ENCODE measurements at regions not wholly inside any gene's neighbourhood (a gene's known extent, or its start where the extent isn't known, plus 50 kb on each side); places are given as distances from the start of the nearest gene placed in this dataset.

DNA sequence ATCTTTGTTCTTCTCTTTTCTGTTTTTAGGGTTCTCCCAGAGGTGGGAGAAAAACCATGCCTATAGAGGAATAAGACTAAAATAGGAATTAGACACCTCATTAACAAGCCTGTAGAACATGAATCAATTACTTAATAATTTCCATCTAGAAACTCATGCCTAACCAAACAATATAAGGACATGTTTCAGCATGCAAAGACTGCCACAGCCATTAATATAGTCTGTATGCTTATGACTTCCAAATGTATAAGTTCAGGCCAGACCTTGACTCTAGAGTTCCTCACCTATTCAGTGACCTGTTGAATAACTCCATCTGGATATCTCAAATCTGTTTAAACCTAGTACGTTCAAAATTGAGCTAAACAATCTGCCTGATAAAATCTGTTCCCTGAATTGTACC is 304.6 kb downstream of the BMP4 start:
- no peaks in the 10 kb centered on the region for H3K9me3 ChIP-seq (ENCODE audit: insufficient read depth, low read depth)
- intact Hi-C loops (cut with micrococcal nuclease; ENCODE audit: unreplicated experiment): no loop called here
- no peaks in the 10 kb centered on the region for H3F3A ChIP-seq (ENCODE audit: insufficient read depth, low read depth)
- H3K27ac ChIP-seq: no peak overlapping the region
- no peak overlapping the region for H3K4me3 ChIP-seq
- ChIA-PET CTCF (no interaction called here), POLR2A (ENCODE audit: unreplicated experiment) (no interaction called here)
- H3K9me2 ChIP-seq (ENCODE audit: insufficient read depth): no peaks in the 10 kb centered on the region; the same call in 1 of the 2 replicates
- H3K79me2 ChIP-seq (ENCODE audit: low read depth): no peaks in the 10 kb centered on the region
- DNase-seq: no peak
- no TSS peak for BruUV-seq (replicated peaks)
- TF ChIP-seq EZH2 (IDR thresholded peaks at IDR 0.05; ENCODE audit: low read depth): no peak
- TF ChIP-seq, protein P1, sequence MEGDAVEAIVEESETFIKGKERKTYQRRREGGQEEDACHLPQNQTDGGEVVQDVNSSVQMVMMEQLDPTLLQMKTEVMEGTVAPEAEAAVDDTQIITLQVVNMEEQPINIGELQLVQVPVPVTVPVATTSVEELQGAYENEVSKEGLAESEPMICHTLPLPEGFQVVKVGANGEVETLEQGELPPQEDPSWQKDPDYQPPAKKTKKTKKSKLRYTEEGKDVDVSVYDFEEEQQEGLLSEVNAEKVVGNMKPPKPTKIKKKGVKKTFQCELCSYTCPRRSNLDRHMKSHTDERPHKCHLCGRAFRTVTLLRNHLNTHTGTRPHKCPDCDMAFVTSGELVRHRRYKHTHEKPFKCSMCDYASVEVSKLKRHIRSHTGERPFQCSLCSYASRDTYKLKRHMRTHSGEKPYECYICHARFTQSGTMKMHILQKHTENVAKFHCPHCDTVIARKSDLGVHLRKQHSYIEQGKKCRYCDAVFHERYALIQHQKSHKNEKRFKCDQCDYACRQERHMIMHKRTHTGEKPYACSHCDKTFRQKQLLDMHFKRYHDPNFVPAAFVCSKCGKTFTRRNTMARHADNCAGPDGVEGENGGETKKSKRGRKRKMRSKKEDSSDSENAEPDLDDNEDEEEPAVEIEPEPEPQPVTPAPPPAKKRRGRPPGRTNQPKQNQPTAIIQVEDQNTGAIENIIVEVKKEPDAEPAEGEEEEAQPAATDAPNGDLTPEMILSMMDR (conservative IDR thresholded peaks at IDR 0.05): no peak
- no peaks in the 10 kb centered on the region for H3K4me1 ChIP-seq (replicated peaks; ENCODE audit: insufficient read depth)
- no peaks in the 10 kb centered on the region for H4K20me1 ChIP-seq (ENCODE audit: insufficient read depth)
- H3K27me3 ChIP-seq (ENCODE audit: insufficient read depth, low read depth): no peaks in the 10 kb centered on the region
- no peak overlapping the region for H2AFZ ChIP-seq
- H3K4me2 ChIP-seq: no peak overlapping the region
- no peaks in the 10 kb centered on the region for H3K36me3 ChIP-seq (ENCODE audit: low read depth)

DNA sequence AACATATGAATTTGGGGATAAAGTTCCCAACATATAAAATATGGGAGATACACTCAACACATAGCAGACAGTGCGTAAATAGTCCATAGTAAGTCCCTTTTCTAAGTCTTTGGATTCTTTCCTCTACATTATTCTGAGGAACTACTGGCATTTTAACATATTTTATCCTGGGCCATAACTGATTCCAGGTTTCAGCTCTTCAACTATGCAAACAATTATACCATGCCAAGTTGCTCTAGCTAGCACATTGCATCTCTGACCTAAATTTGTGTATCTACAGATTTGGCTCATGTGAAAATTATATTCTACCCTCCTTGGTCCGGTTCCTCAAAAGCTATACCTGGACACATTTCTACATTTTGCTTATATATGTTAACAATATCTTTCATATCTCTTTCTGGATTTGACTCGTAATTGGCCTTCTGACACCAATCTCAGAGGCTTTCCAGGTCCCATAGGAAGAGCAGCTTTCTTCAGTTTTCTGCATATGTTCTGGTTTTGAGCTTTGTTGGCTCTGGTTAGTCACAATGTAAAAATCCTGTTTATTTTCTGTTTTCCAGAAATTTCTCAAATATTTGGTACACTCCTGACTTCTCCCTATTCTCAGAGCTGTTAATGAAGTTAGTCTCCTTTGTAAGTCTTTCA is 305.4 kb downstream of the BMP4 start:
- no peaks in the 10 kb centered on the region for H3K79me2 ChIP-seq (ENCODE audit: low read depth)
- H3K27me3 ChIP-seq (ENCODE audit: insufficient read depth, low read depth): no peaks in the 10 kb centered on the region
- no peaks in the 10 kb centered on the region for H3K4me1 ChIP-seq (replicated peaks; ENCODE audit: insufficient read depth)
- H3K27ac ChIP-seq: no peak overlapping the region
- no peak for TF ChIP-seq EZH2 (IDR thresholded peaks at IDR 0.05; ENCODE audit: low read depth)
- TF ChIP-seq, protein P1 (conservative IDR thresholded peaks at IDR 0.05): no peak
- CTCF ChIA-PET: no interaction called here
- no peak overlapping the region for H2AFZ ChIP-seq
- H3K4me2 ChIP-seq: no peak overlapping the region
- H3K4me3 ChIP-seq: no peak overlapping the region
- no TSS peak for BruUV-seq (replicated peaks)
- H3K9me3 ChIP-seq (ENCODE audit: insufficient read depth, low read depth): no peaks in the 10 kb centered on the region
- H3K9me2 ChIP-seq (ENCODE audit: insufficient read depth): no peaks in the 10 kb centered on the region; the same call in 1 of the 2 replicates
- DNase-seq: no peak
- no peaks in the 10 kb centered on the region for H4K20me1 ChIP-seq (ENCODE audit: insufficient read depth)
- no peaks in the 10 kb centered on the region for H3K36me3 ChIP-seq (ENCODE audit: low read depth)
- POLR2A ChIA-PET (ENCODE audit: unreplicated experiment): interaction anchor here (0.6 kb wide), 1 partner anchor 37 kb away, joined by 44 read pairs; no protein-coding TSS in a partner anchor
- no peaks in the 10 kb centered on the region for H3F3A ChIP-seq (ENCODE audit: insufficient read depth, low read depth)
- intact Hi-C loops (cut with micrococcal nuclease; ENCODE audit: unreplicated experiment): no loop called here

DNA sequence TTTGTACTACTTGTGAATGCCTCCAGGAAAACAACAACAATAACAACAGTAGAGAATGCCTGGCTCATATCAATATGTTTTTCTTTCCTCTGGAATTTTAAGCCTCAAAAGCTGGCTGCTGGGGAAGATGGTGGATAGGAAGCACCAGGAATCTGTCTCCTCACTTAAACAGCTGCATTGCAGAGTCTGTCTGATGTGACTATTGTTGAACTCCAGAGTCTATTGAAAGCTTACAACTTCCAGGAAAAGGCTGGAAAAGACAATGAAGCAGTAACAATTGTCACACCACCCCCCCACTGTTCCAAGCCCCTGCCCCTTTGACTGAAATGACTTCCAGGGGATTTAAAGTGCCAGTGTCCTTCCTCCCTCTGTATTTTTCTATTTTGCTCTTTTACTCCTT is 309.7 kb downstream of the BMP4 start:
- no peak for TF ChIP-seq EZH2 (IDR thresholded peaks at IDR 0.05; ENCODE audit: low read depth)
- TF ChIP-seq, protein P1 (conservative IDR thresholded peaks at IDR 0.05): no peak
- Histone ChIP-seq H3K27me3 (ENCODE audit: insufficient read depth, low read depth) (no peaks in the 10 kb centered on the region), H3K4me3 (no peak overlapping the region), H3F3A (ENCODE audit: insufficient read depth, low read depth) (no peaks in the 10 kb centered on the region), H3K9me2 (ENCODE audit: insufficient read depth) (peaks cover 4% of the 10 kb centered on the region; the same call in 1 of the 2 replicates), H3K4me2 (no peak overlapping the region), H4K20me1 (ENCODE audit: insufficient read depth) (no peaks in the 10 kb centered on the region), H2AFZ (no peak overlapping the region), H3K9me3 (ENCODE audit: insufficient read depth, low read depth) (no peaks in the 10 kb centered on the region), H3K4me1 (replicated peaks; ENCODE audit: insufficient read depth) (no peaks in the 10 kb centered on the region), H3K36me3 (ENCODE audit: low read depth) (no peaks in the 10 kb centered on the region), H3K79me2 (ENCODE audit: low read depth) (no peaks in the 10 kb centered on the region), H3K27ac (no peak overlapping the region)
- BruUV-seq (replicated peaks): no TSS peak
- POLR2A ChIA-PET (ENCODE audit: unreplicated experiment): no interaction called here
- CTCF ChIA-PET: no interaction called here
- DNase-seq: no peak
- intact Hi-C loops (cut with micrococcal nuclease; ENCODE audit: unreplicated experiment): no loop called here
